Omental fat pad (tissue), 3 donors: ENCODE measurements at regions not wholly inside any gene's neighbourhood (a gene's known extent, or its start where the extent isn't known, plus 50 kb on each side); places are given as distances from the start of the nearest gene placed in this dataset.
A peak's percentile ranks its signal among the peaks of the same experiment; 100 is the strongest.

Source experiments
- ATAC-seq: fragments of 150-250 bp; one replicate; pipeline ENCODE4 v1.9.1; 2016; ENCODE audit warnings: mild to moderate bottlenecking, moderate library complexity; ENCODE audit not compliant: low FRiP score
- DNase-seq: peaks from one replicate; pipeline ENCODE4 v3.0.0-alpha.2; 2019; ENCODE audit warnings: low spot score
- TF ChIP-seq, protein P1 (sequence below), 3 donors: fragments of 450-650 bp; IDR thresholded peaks; one replicate each; pipeline ENCODE4 v1.5.1; 2016 to 2017; ENCODE audit warnings: antibody characterized with exemption in 3 of 3, mild to moderate bottlenecking in 3 of 3, moderate library complexity in 2 of 3

DNA sequence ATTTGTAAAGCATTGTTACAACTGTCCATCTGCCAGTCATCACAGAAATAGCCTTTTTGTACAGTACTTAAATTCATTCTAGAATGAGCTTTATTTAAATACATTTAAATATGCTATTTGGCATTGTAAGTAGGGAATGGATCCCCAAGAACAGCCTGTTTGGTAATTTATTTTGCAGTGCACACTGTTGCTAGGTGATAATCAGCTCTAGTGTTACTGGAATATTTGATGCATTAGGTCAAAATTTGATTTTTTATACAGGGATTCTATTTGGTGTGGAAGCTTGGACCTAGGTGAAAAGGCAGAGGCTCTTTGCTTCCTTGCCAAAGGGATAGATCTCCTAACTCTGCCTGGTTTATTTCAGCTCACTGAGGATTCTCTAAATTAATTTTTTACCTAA lies 593.7 kb downstream of the EPM2A start:
- DNase-seq (no peak), ATAC-seq (peak; percentile 78)
- TF ChIP-seq, protein P1, sequence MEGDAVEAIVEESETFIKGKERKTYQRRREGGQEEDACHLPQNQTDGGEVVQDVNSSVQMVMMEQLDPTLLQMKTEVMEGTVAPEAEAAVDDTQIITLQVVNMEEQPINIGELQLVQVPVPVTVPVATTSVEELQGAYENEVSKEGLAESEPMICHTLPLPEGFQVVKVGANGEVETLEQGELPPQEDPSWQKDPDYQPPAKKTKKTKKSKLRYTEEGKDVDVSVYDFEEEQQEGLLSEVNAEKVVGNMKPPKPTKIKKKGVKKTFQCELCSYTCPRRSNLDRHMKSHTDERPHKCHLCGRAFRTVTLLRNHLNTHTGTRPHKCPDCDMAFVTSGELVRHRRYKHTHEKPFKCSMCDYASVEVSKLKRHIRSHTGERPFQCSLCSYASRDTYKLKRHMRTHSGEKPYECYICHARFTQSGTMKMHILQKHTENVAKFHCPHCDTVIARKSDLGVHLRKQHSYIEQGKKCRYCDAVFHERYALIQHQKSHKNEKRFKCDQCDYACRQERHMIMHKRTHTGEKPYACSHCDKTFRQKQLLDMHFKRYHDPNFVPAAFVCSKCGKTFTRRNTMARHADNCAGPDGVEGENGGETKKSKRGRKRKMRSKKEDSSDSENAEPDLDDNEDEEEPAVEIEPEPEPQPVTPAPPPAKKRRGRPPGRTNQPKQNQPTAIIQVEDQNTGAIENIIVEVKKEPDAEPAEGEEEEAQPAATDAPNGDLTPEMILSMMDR (IDR thresholded peaks at IDR 0.05), result no peak

DNA sequence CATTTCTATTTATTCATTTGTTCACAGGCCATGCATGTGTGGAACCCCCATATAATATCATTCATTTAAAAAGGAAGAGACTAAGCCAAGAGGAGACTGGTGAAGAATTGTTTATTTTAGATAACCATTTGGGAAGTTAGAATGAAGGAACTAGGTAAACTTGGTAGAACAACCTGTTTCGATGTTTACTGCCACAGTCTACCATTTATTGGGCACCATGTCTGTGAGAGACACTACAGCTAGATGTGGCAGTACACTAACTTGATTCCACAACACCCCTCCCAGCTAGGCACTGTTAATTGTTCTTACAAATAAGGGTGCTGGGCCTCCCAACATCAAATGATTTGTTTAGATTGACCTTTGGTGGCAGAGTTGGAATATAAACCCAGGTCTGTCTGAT lies 592.4 kb downstream of the EPM2A start:
- DNase-seq (no peak), ATAC-seq (no peak)
- TF ChIP-seq, protein P1 (IDR thresholded peaks at IDR 0.05), result no peak

DNA sequence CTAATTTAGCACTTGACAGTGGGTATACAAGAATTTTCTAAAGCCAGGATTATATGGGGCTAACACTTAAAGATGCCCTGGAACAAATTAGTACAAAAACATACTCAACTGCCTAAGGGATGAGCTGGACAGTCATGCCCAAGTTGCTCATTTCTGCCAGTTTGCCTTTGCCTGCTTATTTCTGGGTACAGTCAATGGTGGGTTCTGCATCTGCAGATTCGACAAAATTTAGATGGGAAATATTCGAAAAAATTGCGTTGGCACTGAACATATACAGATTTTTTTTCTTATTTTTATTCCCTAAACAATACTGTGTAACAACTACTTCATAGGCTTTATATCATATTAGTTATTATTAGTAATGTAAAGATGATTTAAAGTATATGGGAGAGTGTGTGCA lies 591.9 kb downstream of the EPM2A start:
- TF ChIP-seq, protein P1 (IDR thresholded peaks at IDR 0.05), result no peak
- ATAC-seq (no peak), DNase-seq (no peak)

DNA sequence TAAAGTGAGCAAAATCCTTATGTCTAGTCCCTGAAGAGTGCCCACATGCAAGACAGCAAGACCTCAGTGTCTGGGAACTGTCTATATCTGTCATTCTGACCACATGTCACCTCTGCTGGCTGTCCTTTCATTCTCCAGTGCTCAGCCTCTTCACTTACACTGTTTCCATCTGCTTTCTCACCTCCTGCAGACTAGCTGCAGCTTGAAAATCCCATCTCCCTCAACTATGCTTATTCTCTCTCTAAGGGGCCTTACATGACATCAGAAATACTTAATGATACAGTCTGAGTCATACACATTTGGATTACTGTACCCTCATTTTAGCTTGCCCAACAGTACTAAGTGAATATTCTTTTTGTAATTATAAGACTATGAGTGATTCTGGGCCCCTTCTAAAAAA lies 587.8 kb downstream of the EPM2A start:
- no peak for DNase-seq
- TF ChIP-seq, protein P1 (IDR thresholded peaks at IDR 0.05), result no peak
- no peak for ATAC-seq

DNA sequence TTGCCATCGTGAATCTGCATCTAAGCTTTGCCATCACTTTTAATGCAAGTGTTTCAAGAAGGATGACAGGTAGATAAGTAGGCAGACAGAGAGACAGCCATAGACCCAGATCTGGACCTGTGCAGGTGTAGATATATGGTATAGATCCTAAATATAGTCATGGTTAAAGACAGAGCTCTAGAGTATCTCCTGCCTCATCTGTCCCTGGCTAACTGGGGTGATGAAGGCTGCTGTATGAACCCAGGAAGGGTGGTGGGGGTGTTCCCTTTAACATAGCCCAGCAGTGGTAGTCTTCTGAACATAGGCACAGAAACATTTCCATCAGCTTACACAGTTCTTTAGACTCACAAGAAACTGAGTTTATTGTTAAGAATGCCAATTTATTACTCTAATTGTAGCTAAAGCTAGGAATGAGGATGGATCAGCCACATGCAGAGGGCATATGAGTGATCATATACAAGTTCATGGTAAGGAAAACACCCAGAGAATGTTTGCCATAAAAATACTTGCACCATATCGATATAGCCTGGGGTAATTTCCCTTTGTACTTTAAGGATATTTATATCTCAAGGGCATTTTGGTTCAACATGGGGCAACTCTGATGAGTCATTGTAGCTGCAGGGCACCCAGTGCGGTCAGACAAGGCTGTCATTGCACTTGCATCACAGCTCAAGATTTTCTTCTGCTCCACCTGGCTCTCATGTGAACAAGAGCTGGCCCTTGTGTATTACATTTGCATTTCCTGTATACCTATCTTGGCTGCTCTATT lies 587.2 kb downstream of the EPM2A start:
- TF ChIP-seq, protein P1 (IDR thresholded peaks at IDR 0.05), result no peak
- DNase-seq (no peak), ATAC-seq (no peak)

DNA sequence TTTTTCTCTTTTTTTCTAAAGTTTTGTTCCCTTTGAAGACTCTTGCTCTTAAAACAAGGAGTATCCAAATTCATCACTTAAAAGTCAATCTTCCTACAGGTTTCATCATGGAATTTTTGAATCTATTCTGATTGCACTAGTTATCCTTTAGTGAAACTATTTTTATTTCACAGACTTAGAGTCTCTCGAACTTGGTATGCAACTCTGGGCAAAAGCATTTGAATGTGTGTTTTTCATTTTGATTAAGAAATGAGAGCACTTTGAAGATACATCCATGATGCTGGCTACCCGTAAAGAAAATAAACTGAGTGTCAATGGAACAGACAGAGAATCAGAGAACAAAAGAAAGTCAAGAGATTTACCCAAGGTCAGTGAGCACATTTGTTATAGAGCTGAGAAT lies 586.5 kb downstream of the EPM2A start:
- TF ChIP-seq, protein P1 (IDR thresholded peaks at IDR 0.05), result no peak
- DNase-seq (no peak), ATAC-seq (no peak)

DNA sequence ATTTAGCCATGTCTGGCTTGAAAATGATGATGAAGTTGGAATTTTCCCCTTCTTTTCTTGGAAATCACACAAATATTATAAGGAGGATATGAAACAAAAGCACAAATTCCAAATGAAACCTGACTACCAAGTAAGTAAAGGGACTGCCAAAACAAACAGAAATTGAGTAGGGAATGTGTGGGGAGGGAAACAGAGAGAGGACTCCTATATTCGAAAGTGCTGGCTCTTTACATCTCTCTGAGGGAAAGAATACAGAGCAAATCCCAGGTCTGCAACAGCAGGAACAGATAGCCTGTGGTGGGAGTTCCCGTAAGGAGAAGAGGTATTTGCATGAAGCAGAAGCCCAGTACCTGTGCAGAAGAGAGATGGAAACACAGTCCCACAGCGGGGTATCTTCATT lies 583.7 kb downstream of the EPM2A start:
- ATAC-seq (no peak), DNase-seq (no peak)
- TF ChIP-seq, protein P1 (IDR thresholded peaks at IDR 0.05), result no peak
